Subcutaneous abdominal adipose tissue (tissue), 5 donors: ENCODE measurements at regions not wholly inside any gene's neighbourhood (a gene's known extent, or its start where the extent isn't known, plus 50 kb on each side); places are given as distances from the start of the nearest gene placed in this dataset.
"Not testable (repeated sequence)": the region's sequence is repeated elsewhere in the genome, so short reads cannot be mapped to it uniquely, and the experiment has no call there.

ENCODE experiments used
- H3K27ac ChIP-seq: one replicate; pipeline ENCODE4 v1.7.0; 2013; ENCODE audit warnings: low read depth, mild to moderate bottlenecking, inconsistent platforms, low read length, moderate library complexity
- H3K27me3 ChIP-seq, 5 donors: one replicate each; pipeline ENCODE4 v1.7.0; 2013; ENCODE audit warnings: low read length in 5 of 5, inconsistent platforms in 1 of 5; ENCODE audit not compliant: control insufficient read depth in 5 of 5, insufficient read depth in 4 of 5
- H3K36me3 ChIP-seq, 5 donors: one replicate each; pipeline ENCODE4 v1.7.0; 2013; ENCODE audit warnings: low read length in 5 of 5; ENCODE audit not compliant: control insufficient read depth in 5 of 5, insufficient read depth in 5 of 5
- H3K4me1 ChIP-seq, 5 donors: one replicate each; pipeline ENCODE4 v1.7.0; 2013; ENCODE audit warnings: low read length in 5 of 5, mild to moderate bottlenecking in 3 of 5, moderate library complexity in 1 of 5; ENCODE audit not compliant: control insufficient read depth in 5 of 5, insufficient read depth in 5 of 5
- H3K4me3 ChIP-seq, 5 donors: one replicate each; pipeline ENCODE4 v1.7.0; 2013; ENCODE audit warnings: low read length in 5 of 5, low read depth in 1 of 5
- H3K9ac ChIP-seq, 5 donors: one replicate each; pipeline ENCODE4 v1.7.0; 2013; ENCODE audit warnings: low read length in 5 of 5, mild to moderate bottlenecking in 4 of 5, moderate library complexity in 3 of 5
- H3K9me3 ChIP-seq, 5 donors: one replicate each; pipeline ENCODE4 v1.7.0; 2013; ENCODE audit warnings: low read length in 5 of 5; ENCODE audit not compliant: control insufficient read depth in 5 of 5
- donor health status: healthy.
- donor health status: healthy.
- donor health status: healthy.
- donor health status: healthy.
- donor health status: healthy.

GRCh38 chr16:9014389-9014788 lies 50.7 kb upstream of the USP7 start:
- no peak overlapping the region for H3K9ac ChIP-seq
- H3K36me3 ChIP-seq: no peaks in the 10 kb centered on the region
- H3K4me1 ChIP-seq: peaks cover 0 to 5% (median 0%) of the 10 kb centered on the region in 5 donors
- no peak overlapping the region for H3K27ac ChIP-seq
- H3K27me3 ChIP-seq: peaks cover 0 to 14% (median 10%) of the 10 kb centered on the region in 5 donors
- peak overlapping the region in 1 of 5 donors; percentile 28 for H3K4me3 ChIP-seq
- peaks cover 6 to 10% (median 8%) of the 10 kb centered on the region in 5 donors for H3K9me3 ChIP-seq

GRCh38 chr16:9015489-9015888 lies 51.8 kb upstream of the USP7 start:
- peaks cover 0 to 5% (median 0%) of the 10 kb centered on the region in 5 donors for H3K4me1 ChIP-seq
- H3K27ac ChIP-seq: no peak overlapping the region
- H3K36me3 ChIP-seq: no peaks in the 10 kb centered on the region
- H3K4me3 ChIP-seq: no peak overlapping the region
- peaks cover 6 to 10% (median 8%) of the 10 kb centered on the region in 5 donors for H3K9me3 ChIP-seq
- H3K27me3 ChIP-seq: peaks cover 0 to 14% (median 10%) of the 10 kb centered on the region in 5 donors
- H3K9ac ChIP-seq: no peak overlapping the region

DNA sequence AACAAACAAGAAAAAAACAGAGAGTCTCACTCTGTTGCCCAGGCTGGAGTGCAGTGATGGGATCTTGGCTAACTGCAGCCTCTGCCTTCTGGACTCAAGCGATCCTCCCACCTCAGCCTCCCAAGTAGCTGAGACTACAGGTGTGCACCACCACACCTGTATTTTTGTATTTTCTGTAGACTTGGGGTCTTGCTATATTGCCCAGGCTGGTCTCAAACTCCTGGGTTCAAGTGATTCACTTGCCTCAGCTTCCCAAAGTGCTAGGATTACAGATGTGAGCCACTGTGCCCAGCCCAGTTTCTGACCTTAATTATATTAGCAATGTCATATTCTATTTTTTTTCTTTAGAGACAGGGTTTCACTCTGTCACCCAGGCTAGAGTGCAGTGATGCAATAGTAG lies 52.3 kb upstream of the USP7 start:
- not testable (repeated sequence) for H3K4me3 ChIP-seq, H3K36me3 ChIP-seq, H3K9ac ChIP-seq, H3K4me1 ChIP-seq, H3K27ac ChIP-seq
- Histone ChIP-seq H3K27me3 (peaks cover 0 to 12% (median 10%) of the 10 kb centered on the region in 5 donors), H3K9me3 (peaks cover 6 to 10% (median 8%) of the 10 kb centered on the region in 5 donors)

DNA sequence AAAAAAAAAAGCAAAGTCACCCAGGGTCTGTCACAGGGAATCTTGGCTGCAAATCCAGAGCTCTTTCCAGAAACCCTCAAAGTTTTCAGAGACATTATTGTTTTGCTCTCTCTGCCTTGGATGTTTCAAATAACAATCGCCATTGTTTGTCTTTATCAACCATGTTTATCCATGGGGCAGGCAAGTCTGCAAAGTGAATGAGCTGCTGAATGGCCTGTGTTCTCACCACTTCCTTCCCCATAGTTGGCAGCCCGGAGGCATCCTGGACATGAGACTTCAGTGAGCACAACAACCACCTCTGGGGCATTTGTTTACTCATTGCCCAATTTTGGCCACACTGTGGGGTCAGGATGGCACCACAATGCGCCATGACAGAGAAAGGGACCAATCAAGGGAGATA lies 53.1 kb upstream of the USP7 start:
- Histone ChIP-seq H3K27me3 (peaks cover 0 to 12% (median 10%) of the 10 kb centered on the region in 5 donors), H3K27ac (no peak overlapping the region), H3K9ac (no peak overlapping the region), H3K4me3 (no peak overlapping the region), H3K9me3 (peaks cover 6 to 10% (median 8%) of the 10 kb centered on the region in 5 donors), H3K4me1 (peaks cover 0 to 5% (median 0%) of the 10 kb centered on the region in 5 donors), H3K36me3 (no peaks in the 10 kb centered on the region)

DNA sequence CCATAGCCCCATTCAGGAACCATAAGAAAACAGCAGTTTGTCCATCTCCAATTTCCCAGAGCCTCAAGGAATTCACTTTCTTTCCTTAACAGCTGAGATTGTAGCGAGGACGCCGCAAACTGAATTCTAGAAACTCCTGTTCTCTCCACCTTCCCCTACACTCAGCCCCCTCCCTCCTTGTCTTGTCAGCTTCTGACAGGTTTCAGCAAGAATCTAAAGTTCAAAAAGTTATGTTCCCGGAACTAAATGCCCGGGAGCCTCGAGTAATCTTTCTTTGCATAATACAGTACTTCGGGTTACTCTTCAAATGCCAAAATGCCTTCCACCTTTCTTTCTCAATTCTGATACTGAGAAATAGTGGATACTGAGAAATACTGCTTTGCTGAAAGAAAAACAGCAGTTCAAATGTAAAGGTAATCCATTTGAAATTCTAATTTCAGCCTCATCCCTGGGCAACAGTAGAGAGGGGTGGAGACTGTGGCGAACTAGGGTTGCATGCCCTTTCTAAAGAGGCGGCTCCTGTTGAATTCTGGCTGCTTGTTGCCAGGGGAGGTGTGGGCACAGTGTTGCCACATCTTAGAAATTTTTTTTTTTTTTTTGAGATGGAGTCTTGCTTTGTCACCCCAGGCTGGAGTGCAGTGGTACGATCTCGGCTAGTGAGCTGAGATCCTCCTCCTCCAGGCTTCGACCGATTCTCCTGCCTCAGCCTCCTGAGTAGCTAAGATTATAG lies 63.5 kb upstream of the USP7 start:
- H3K4me1 ChIP-seq: no peaks in the 10 kb centered on the region
- no peaks in the 10 kb centered on the region for H3K36me3 ChIP-seq
- H3K9me3 ChIP-seq: no peaks in the 10 kb centered on the region
- no peaks in the 10 kb centered on the region for H3K27me3 ChIP-seq
- no peak overlapping the region for H3K4me3 ChIP-seq
- H3K27ac ChIP-seq: no peak overlapping the region
- H3K9ac ChIP-seq: no peak overlapping the region

DNA sequence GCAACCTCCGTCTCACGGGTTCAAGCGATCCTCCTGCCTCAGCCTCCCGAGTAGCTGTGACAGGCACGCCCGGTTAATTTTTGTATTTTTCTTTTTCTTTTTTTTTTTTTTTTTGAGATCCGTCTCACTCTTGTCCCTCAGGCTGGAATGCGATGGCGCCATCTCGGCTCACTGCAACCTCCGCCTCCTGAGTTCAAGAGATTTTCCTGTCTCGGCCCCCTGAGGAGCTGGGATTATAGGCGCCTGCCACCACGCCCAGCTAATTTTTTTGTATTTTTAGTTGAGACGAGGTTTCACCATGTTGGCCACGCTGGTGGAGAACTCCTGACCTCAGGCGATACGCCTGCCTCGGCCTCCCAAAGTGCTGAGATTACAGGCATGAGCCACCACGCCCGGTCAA lies 63.0 kb upstream of the HAPSTR1 start:
- not testable (repeated sequence) for H3K27ac ChIP-seq, H3K9ac ChIP-seq, H3K4me1 ChIP-seq, H3K36me3 ChIP-seq, H3K27me3 ChIP-seq, H3K9me3 ChIP-seq, H3K4me3 ChIP-seq

DNA sequence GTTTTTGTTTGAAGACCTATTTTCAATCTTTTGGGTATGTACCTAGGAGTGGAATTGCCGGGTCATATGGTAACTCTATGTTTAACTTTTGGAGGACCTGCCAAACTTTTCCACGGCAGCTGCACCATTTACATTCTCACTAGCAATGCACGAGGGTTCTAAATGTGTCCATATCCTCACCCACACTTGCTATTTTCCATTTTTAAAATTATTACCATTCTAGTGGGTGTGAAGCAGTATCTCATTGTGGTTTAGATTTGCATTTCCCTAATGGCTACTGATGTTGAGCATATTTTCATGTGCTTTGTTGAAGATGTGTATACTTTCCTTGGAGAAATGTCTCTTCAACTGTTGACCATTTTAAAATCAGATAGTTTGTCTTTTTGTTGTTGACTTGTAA lies 60.3 kb upstream of the HAPSTR1 start:
- Histone ChIP-seq H3K9ac (no peak overlapping the region), H3K27me3 (no peaks in the 10 kb centered on the region), H3K4me1 (no peaks in the 10 kb centered on the region), H3K36me3 (no peaks in the 10 kb centered on the region), H3K4me3 (no peak overlapping the region), H3K9me3 (no peaks in the 10 kb centered on the region), H3K27ac (no peak overlapping the region)

- no peaks in the 10 kb centered on the region for H3K36me3 ChIP-seq
- H3K9me3 ChIP-seq: no peaks in the 10 kb centered on the region
- no peaks in the 10 kb centered on the region for H3K4me1 ChIP-seq
- H3K27me3 ChIP-seq: no peaks in the 10 kb centered on the region
- H3K27ac ChIP-seq: no peak overlapping the region
- no peak overlapping the region for H3K9ac ChIP-seq
- no peak overlapping the region for H3K4me3 ChIP-seq
Measured at GRCh38 chr16:9033125-9033830, 58.2 kb upstream of the HAPSTR1 start.

DNA sequence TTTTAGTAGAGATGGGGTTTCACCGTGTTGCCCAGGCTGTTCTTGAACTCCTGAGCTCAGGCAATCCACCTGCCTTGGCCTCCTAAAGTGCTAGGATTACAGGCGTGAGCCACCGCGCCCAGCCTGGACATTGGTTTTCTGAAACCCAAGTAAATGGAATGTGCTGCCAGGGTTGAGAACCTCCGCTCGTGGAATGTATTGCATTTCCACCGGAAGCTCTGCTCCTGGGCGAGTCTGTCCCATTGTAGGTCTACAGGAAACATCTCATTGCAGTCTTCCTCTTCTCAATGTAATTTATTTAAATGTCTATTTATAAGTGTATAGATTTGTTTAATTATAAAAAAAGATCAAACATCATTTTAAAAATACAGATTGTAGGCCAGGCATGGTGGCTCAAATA lies 57.4 kb upstream of the HAPSTR1 start:
- no peaks in the 10 kb centered on the region for H3K36me3 ChIP-seq
- no peaks in the 10 kb centered on the region for H3K27me3 ChIP-seq
- H3K4me3 ChIP-seq: no peak overlapping the region
- H3K9me3 ChIP-seq: no peaks in the 10 kb centered on the region
- H3K27ac ChIP-seq: no peak overlapping the region
- H3K9ac ChIP-seq: no peak overlapping the region
- no peaks in the 10 kb centered on the region for H3K4me1 ChIP-seq

DNA sequence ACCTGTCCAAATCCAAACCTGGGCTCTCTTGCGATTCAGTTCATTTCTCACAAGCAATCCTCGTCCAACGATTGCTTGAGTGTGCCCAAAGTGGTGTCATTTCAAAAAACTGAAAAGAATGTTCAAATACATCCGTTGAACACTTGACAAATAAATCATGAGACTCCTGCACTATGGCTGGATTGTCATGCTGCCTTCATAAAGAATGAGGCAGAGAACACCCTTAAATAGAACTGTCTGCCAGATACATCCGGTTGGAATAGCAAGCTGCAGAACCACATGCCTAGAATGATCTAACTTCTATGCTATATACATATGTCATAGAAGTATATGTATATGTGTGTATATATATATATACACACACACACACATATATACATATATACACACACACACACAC lies 55.4 kb upstream of the HAPSTR1 start:
- no peak overlapping the region for H3K9ac ChIP-seq
- no peaks in the 10 kb centered on the region for H3K4me1 ChIP-seq
- H3K36me3 ChIP-seq: no peaks in the 10 kb centered on the region
- H3K27me3 ChIP-seq: no peaks in the 10 kb centered on the region
- no peak overlapping the region for H3K27ac ChIP-seq
- H3K4me3 ChIP-seq: no peak overlapping the region
- H3K9me3 ChIP-seq: no peaks in the 10 kb centered on the region
